Endothelial cell (in vitro differentiated cells): ENCODE measurements at regions not wholly inside any gene's neighbourhood (a gene's known extent, or its start where the extent isn't known, plus 50 kb on each side); places are given as distances from the start of the nearest gene placed in this dataset.

Source experiments
- DNase-seq: peaks from one replicate; pipeline ENCODE4 v3.0.0; 2021; ENCODE audit warnings: low spot score
- H3K27ac Mint-ChIP-seq: one replicate; pipeline ENCODE4 v1.8.0; 2021; ENCODE audit warnings: mixed read lengths, inconsistent platforms; ENCODE audit not compliant: unreplicated experiment
- H3K27me3 Mint-ChIP-seq: one replicate; pipeline ENCODE4 v1.8.0; 2021; ENCODE audit warnings: mild to moderate bottlenecking, moderate library complexity, mixed read lengths, inconsistent platforms; ENCODE audit not compliant: unreplicated experiment
- H3K36me3 Mint-ChIP-seq: one replicate; pipeline ENCODE4 v1.8.0; 2021; ENCODE audit warnings: mild to moderate bottlenecking, low read depth, mixed read lengths, inconsistent platforms; ENCODE audit not compliant: unreplicated experiment
- H3K4me1 Mint-ChIP-seq: one replicate; pipeline ENCODE4 v1.8.0; 2021; ENCODE audit warnings: mild to moderate bottlenecking, mixed read lengths, inconsistent platforms; ENCODE audit not compliant: unreplicated experiment
- H3K4me3 Mint-ChIP-seq: one replicate; pipeline ENCODE4 v1.8.0; 2021; ENCODE audit warnings: mild to moderate bottlenecking, mixed read lengths, inconsistent platforms; ENCODE audit not compliant: unreplicated experiment
- H3K9me3 Mint-ChIP-seq: one replicate; pipeline ENCODE4 v1.8.0; 2021; ENCODE audit warnings: mixed read lengths, inconsistent platforms; ENCODE audit not compliant: unreplicated experiment
- CTCF ChIP-seq: fragments of 200-600 bp; sonication (generic); IDR thresholded peaks from one replicate; pipeline ENCODE4 v1.5.0; 2021; ENCODE audit warnings: antibody characterized with exemption; ENCODE audit not compliant: unreplicated experiment

DNA sequence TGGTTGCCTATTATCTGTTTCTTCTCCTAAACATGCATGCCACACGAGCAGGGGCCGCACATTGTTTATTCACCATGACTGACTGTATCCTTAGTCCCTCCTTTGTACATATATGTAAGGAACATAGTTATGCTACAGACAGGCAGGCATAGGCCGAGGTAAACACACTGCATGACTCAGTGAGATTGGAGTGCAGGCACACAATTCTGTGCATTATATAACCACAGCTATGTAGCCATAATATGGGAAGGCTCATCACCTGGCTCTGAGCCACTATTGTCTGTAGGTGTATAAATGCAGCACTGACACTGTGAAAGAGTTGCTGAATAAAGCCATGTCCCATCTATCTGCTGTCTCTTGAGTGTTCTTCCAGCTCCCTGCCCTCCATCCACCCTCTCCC is 431.6 kb downstream of the IDS start:
- no peak overlapping the region for H3K27ac Mint-ChIP-seq
- no peak for DNase-seq
- H3K4me3 Mint-ChIP-seq = no peak overlapping the region
- no peaks in the 10 kb centered on the region for H3K9me3 Mint-ChIP-seq
- H3K36me3 Mint-ChIP-seq = no peaks in the 10 kb centered on the region
- H3K4me1 Mint-ChIP-seq = no peaks in the 10 kb centered on the region
- no peaks in the 10 kb centered on the region for H3K27me3 Mint-ChIP-seq
- no peak for TF ChIP-seq CTCF

DNA sequence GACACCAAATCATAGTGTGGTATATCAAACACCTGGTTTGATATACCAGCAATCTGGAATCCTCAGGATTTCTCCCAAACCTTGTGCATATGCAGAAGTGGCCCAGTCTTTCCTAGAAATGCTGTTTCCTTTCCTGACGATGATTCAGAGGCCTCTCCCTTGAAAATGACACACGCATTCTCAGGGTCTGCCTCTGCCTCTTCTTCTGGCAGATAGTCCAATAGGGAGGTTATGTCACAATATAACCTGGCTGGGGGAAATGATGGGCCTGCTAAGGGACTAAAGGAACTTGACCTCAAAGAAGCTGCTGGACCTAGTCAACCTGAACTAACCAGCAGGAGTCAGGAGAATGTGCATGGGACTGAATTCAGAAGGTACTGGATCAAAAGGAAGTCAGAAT is 435.2 kb downstream of the IDS start:
- no peaks in the 10 kb centered on the region for H3K36me3 Mint-ChIP-seq
- no peak for DNase-seq
- no peak overlapping the region for H3K4me3 Mint-ChIP-seq
- no peaks in the 10 kb centered on the region for H3K4me1 Mint-ChIP-seq
- H3K27ac Mint-ChIP-seq = no peak overlapping the region
- H3K9me3 Mint-ChIP-seq = no peaks in the 10 kb centered on the region
- H3K27me3 Mint-ChIP-seq = no peaks in the 10 kb centered on the region
- TF ChIP-seq CTCF = no peak

- Mint-ChIP-seq H3K9me3 (no peaks in the 10 kb centered on the region), H3K27ac (no peak overlapping the region)
These were observed 444.2 kb downstream of the IDS start for GRCh38 chrX:149060921-149061320.

More at GRCh38 chrX:149060921-149061320, 444.2 kb downstream of the IDS start:
- no peaks in the 10 kb centered on the region for H3K27me3 Mint-ChIP-seq
- H3K4me3 Mint-ChIP-seq = no peak overlapping the region
- H3K4me1 Mint-ChIP-seq = no peaks in the 10 kb centered on the region
- no peak for DNase-seq
- TF ChIP-seq CTCF = no peak
- no peaks in the 10 kb centered on the region for H3K36me3 Mint-ChIP-seq
